Activated T-cell treated with anti-CD3 and anti-CD28 coated beads, Interleukin-2, amount 50 U/mL, for 24 hours (primary cell): ENCODE measurements at regions not wholly inside any gene's neighbourhood (a gene's known extent, or its start where the extent isn't known, plus 50 kb on each side); places are given as distances from the start of the nearest gene placed in this dataset.
A peak's percentile ranks its signal among the peaks of the same experiment; 100 is the strongest.

Source experiments
- DNase-seq: peaks from one replicate; pipeline ENCODE4 v3.0.0-alpha.2; 2020
- H3K27ac Mint-ChIP-seq: 2 replicates; pipeline ENCODE4 v1.8.0; 2020; ENCODE audit warnings: mild to moderate bottlenecking, mixed read lengths
- H3K27me3 Mint-ChIP-seq: 2 replicates; pipeline ENCODE4 v1.8.0; 2020; ENCODE audit warnings: mixed read lengths
- H3K36me3 Mint-ChIP-seq: 2 replicates; pipeline ENCODE4 v1.8.0; 2020; ENCODE audit warnings: low read depth, mixed read lengths
- H3K4me1 Mint-ChIP-seq: 2 replicates; pipeline ENCODE4 v1.8.0; 2020; ENCODE audit warnings: low read depth, mixed read lengths
- H3K4me3 Mint-ChIP-seq: 2 replicates; pipeline ENCODE4 v1.8.0; 2020; ENCODE audit warnings: mild to moderate bottlenecking, moderate library complexity, mixed read lengths
- H3K9me3 Mint-ChIP-seq: 2 replicates; pipeline ENCODE4 v1.8.0; 2020; ENCODE audit warnings: mixed read lengths

- Mint-ChIP-seq H3K4me3 (no peak overlapping the region), H3K27me3 (peaks cover 4% of the 10 kb centered on the region), H3K27ac (no peak overlapping the region), H3K9me3 (no peaks in the 10 kb centered on the region), H3K36me3 (no peaks in the 10 kb centered on the region), H3K4me1 (peaks cover 51% of the 10 kb centered on the region)
- no peak for DNase-seq
These were observed 61.7 kb upstream of the TP63 start for GRCh38 chr3:189569473-189569872.

DNA sequence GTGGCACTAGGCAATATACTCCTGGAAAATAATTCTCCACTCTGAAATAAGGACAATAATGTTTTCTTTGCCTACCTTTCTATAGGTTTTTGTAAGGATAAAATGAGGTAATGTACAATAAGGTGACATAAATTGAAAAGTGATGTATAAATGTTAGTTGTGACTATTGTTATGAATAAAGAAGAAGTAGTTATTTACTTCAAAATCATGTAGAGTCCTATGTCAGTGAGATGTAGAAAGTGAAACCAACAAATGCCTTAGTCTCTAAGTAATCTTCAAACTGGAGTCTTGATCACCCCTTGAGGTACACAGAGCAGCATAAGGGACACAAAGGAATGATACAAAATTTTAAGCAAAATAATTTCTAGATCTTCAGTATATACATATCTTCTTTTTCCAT lies 60.3 kb upstream of the TP63 start:
- Mint-ChIP-seq H3K27ac (no peak overlapping the region), H3K36me3 (no peaks in the 10 kb centered on the region), H3K4me3 (no peak overlapping the region), H3K4me1 (peaks cover 55% of the 10 kb centered on the region), H3K9me3 (no peaks in the 10 kb centered on the region), H3K27me3 (peaks cover 2% of the 10 kb centered on the region)
- DNase-seq = no peak

GRCh38 chr3:189572249-189572648 lies 58.9 kb upstream of the TP63 start:
- Mint-ChIP-seq H3K27ac (peak overlapping the region; percentile 78), H3K4me3 (no peak overlapping the region), H3K36me3 (no peaks in the 10 kb centered on the region), H3K27me3 (no peaks in the 10 kb centered on the region), H3K4me1 (peaks cover 61% of the 10 kb centered on the region), H3K9me3 (no peaks in the 10 kb centered on the region)
- no peak for DNase-seq

DNA sequence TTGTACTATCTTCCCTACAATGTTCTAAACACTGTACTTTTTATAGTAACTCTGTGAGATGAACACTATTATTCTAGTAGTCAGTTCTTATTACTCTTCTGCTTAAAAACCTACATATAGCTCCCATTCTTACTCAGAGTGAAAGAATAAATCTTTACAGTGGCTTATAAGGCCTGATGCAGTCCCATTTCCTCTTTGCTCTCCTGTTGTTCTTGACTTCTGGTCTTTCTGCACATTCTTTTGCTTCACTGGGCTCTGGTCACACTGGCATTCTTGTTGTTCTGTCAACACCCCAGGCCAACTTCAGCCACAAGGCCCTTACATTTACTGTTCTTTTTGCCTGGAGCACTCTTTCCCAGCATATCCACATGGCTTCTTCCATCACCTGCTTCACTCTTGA lies 58.2 kb upstream of the TP63 start:
- Mint-ChIP-seq H3K4me1 (peaks cover 57% of the 10 kb centered on the region), H3K27me3 (no peaks in the 10 kb centered on the region), H3K36me3 (no peaks in the 10 kb centered on the region), H3K9me3 (peaks cover 3% of the 10 kb centered on the region), H3K27ac (no peak overlapping the region), H3K4me3 (no peak overlapping the region)
- DNase-seq = no peak

DNA sequence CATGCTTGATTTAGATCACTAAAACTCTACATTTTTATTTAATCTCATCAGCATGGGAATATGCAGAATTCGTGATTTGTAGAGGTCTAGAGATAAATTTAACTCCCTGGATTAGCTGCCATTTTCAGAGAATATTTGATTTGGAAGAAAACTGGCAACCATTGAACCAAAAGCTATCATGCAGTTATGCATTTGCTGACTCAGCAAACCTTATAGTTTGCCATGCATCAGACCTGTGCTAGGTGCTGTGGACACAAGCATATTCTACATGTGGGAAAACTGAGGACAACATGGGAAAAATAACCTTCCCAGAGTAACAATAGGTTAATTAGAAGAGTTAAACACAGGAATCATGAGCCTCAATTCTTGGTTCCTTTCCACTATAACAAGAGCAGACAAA lies 54.7 kb upstream of the TP63 start:
- H3K4me1 Mint-ChIP-seq = peaks cover 41% of the 10 kb centered on the region
- no peak for DNase-seq
- no peaks in the 10 kb centered on the region for H3K36me3 Mint-ChIP-seq
- H3K27me3 Mint-ChIP-seq = no peaks in the 10 kb centered on the region
- no peak overlapping the region for H3K4me3 Mint-ChIP-seq
- peaks cover 3% of the 10 kb centered on the region for H3K9me3 Mint-ChIP-seq
- no peak overlapping the region for H3K27ac Mint-ChIP-seq

DNA sequence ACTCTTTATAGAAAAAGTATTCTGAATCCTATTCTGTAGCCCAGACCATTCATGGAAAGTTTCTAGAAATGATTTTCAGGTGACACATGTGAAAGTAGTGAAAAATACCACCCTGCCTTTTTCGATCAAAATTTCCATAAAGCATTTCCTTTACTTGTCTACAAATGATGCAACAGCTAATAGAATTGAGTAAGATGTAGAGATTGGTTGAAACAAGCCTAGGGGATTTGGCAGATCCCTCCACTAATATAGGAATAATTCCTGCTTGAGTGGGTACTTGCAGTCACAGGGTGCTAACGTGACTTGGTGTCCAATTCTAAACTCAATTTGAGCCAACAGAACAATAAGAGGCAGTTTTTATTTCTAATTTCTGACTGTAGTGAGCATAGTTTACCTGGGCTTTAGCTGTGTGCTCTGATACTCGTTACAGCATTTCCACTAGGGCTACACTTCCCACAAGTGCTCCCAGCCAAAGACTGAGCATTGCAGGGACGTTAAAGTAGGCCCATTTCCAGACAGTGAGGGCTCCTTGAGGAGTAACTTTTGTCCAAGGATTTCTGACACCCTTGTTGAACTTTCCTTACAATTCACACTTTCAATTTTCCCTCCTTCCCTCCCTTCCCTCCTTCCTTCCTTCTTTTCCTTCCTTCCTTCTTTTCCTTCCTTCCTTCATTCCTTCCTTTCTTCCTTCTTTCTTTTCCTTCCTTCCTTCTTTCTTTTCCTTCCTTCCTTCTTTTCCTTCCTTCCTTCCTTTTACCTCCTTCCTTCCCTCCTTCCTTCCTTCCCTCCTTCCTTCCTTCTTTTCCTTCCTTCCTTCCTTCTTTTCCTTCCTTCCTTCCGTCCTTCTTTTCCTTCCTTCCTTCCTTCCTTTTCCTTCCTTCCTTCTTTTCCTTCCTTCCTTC lies 53.9 kb upstream of the TP63 start:
- DNase-seq = no peak
- peaks cover 3% of the 10 kb centered on the region for H3K9me3 Mint-ChIP-seq
- peak overlapping the region; percentile 35 for H3K27ac Mint-ChIP-seq

GRCh38 chr3:189580190-189580589 lies 51.0 kb upstream of the TP63 start:
- peaks cover 3% of the 10 kb centered on the region for H3K9me3 Mint-ChIP-seq
- peaks cover 19% of the 10 kb centered on the region for H3K4me1 Mint-ChIP-seq
- peaks cover 3% of the 10 kb centered on the region for H3K27me3 Mint-ChIP-seq
- no peak overlapping the region for H3K27ac Mint-ChIP-seq
- H3K36me3 Mint-ChIP-seq = no peaks in the 10 kb centered on the region
- H3K4me3 Mint-ChIP-seq = no peak overlapping the region
- DNase-seq = no peak

More for the DNA sequence above, 53.9 kb upstream of the TP63 start:
- H3K36me3 Mint-ChIP-seq = no peaks in the 10 kb centered on the region
- no peaks in the 10 kb centered on the region for H3K27me3 Mint-ChIP-seq
- peaks cover 36% of the 10 kb centered on the region for H3K4me1 Mint-ChIP-seq
- no peak overlapping the region for H3K4me3 Mint-ChIP-seq
